Smooth muscle cell of the brain vasculature (primary cell): ENCODE measurements at regions not wholly inside any gene's neighbourhood (a gene's known extent, or its start where the extent isn't known, plus 50 kb on each side); places are given as distances from the start of the nearest gene placed in this dataset.
"Not testable (repeated sequence)": the region's sequence is repeated elsewhere in the genome, so short reads cannot be mapped to it uniquely, and the experiment has no call there.

Experiments used
- DNase-seq: peaks from one replicate; pipeline ENCODE4 v3.0.0-alpha.2; 2012; ENCODE audit warnings: low read depth, low spot score

DNA sequence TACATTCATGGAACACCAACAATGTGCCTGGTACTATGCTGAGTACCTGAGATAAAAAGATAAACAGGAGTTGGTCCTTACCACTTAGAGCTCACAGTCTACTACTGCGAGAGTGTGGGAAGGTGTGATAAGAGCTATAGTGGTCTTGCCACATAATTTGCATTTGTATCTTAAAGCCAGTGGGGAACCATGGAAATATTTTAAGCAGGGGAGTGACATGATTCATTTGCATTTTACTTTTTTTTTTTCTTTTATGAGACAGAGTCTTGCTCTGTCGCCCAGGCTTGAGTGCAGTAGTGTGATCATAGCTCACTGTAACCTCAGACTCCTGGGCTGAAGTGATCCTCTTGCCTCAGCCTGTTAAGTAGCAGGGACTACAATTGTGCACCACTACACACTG is 53.6 kb downstream of the SRGAP2 start:
- DNase-seq: not testable (repeated sequence)

DNA sequence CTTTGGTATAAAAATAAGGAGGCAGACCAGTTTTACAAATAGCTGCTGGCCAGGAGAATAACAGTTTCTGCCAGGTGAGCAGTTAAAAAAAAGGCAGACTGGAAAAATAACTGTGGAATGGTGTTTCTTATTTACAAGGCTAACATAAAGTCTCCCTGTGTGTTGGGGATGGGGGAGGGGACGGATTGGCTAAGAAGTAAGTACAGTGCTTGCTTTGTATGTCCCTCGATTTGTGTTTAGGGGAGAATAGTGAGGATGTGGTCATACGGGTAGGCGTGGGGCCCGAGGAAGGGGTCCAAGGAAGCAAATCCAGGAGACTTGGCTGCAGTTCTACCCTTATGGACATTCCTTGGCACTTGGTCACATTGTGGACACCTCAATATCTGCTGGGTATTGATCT is 58.1 kb downstream of the SRGAP2 start:
- not testable (repeated sequence) for DNase-seq

DNA sequence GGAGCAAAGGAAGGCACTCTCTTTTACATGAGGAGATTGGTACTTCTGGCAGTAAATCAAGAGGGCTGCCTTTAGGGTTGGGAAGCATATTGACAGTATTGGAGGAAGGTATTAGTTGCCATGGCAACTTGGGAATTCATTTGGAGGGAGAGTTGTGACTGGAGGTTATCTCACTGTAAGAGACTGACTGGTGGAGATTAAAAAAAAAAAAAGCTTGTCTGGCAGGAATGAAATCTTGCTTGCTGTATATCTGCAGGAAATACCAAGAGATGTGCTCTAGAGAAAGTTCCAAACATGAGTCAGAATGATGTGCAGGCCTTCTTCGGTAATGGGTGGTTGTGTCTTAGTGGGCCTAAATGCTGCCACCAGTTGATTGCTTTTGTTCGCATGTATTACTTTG is 59.1 kb downstream of the SRGAP2 start:
- DNase-seq: not testable (repeated sequence)

DNA sequence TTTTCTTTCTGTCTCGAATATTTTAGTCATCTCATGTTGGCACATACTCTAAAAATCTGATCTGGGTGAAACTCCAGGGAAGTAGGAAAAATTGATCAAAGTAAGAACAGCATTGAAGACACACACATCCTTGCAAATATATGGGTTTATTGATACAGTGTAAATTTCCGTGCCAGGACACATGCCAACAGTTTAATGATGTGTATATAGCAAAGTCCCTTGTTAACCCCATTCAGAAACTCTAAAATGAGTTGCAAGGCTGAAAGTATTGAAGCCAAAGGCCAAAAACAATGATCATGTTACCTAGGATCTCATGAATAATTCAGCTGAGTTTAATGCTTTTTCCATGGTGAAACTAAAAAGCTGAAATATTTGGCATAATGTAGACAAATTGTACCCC is 61.6 kb downstream of the SRGAP2 start:
- not testable (repeated sequence) for DNase-seq

DNA sequence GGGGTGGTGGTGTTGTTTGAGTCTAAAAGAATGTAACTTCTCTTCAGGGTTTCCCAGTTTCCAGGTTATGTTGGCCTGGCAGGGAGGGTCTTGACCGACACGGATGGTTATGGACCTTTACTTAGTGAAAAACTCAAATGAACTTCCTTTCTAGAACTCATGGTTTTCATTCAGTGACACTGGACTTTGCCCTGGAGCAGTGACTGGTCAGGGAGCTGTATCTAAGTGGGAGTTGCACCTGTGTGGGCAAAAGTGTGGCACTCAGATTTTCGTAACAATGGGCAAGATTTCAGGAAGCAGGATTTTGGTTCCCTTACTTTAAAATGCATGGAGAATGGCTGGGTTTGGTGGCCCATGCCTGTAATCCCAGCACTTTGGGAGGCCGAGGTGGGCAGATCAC is 67.8 kb downstream of the SRGAP2 start:
- not testable (repeated sequence) for DNase-seq

DNA sequence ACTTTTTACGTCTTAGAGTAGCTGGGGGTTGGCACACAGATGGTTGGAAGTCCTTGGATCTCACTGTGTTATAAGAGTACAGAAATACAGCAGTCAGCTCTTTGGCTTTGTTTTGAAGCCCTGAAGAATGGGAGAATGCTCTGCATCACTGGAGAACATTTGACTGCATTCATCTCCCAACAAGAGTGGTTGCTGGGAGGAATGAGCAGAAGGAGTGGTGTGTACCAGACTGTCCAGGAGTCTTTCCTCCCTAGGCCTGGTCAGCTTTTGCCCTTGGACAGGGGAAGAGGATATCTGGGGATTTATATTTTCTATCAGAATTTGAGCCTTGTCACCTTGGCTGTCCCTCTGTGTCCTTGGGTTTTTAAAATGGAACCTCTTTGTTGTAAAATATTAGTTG is 69.8 kb downstream of the SRGAP2 start:
- DNase-seq: not testable (repeated sequence)

DNA sequence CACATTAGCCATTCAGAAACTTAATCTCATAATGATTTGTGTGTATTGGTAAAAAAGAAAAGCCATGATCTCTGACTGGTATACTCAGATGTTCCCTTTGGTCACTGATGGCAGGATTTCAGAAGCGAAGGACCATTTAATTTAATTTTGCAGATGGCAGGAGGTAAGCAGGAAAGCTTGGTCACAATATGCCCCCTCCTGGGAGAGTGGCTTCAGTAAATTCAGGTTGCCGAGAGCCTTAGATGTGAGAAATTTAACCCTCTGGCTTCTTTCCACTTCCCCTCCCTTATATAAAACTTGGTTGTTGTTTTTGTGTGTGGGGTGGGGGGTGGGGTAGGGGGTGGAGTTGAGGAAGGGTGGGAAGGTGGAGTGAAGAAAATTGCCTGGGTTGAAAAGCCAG is 72.8 kb downstream of the SRGAP2 start:
- DNase-seq: not testable (repeated sequence)

DNA sequence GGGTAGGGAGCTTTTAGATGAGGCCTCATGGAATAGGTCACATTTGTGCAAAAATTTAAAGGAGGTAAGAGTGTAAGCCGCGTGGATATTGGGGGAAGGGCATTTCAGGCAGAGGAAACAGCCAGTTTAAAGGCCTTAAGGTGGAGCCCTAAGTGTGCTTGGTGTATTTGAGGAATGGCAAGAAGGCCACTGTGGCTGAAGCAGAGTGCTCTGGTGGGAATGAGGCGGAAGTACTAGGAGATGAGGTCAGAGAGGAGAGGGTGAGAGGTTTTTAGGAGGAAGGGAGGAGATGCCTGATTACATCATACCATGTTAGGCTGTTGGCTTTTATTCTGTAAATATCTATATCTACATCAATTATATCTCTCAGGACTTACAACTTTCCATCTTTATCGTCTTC is 75.3 kb downstream of the SRGAP2 start:
- not testable (repeated sequence) for DNase-seq

DNA sequence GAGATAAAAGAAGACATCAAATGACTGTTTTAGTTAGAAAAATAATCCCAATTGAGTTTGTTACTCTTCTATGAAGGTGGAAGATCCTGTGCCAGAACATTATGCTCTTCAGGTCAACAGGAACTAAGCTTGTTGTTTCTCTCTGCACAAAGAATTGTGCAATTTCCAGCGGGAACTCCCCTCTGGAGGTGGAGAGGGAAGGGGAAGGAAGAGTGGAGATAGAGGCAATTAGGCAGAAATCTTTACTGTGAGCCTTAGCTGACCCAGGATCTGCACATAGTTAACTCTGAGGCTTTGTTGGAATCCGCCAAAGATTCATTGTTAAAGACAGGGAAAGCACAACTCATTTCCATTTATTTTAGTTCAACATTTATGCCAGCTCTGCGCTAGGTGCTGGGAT is 77.3 kb downstream of the SRGAP2 start:
- DNase-seq: not testable (repeated sequence)

DNA sequence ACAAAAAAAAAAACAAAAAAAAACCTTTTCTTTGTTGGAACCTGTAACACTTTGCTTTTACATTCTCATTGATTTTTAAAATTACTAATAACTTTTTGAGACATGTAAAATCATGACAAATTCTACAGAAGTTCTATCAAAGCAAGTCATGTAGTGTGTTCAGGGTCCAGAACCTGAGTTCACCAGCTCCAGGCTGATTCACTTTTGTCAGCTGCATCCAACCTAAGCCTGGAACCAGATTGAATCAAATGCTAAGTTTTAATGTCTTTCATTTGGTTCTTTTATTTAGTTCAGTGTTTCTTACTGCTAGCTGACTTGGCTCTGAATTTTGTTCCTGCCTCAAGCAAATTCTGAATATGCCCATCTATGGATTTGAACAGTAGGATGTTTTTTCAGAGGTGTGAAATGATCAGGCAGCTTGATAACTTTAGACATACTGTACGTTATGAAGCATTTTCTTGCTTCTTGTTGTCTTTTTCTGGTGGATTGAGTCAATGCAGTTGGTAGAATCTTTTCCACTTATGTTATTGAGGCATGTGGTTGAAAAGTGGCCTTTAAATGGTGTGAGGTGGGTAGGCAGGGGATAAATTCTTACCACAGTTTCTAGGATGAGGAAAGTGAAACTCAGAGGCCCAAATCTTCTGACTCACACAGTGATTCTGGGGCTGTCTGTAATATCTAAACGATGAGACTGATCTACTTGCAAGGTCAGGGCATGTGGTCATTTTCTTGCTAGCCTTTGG is 78.7 kb downstream of the SRGAP2 start:
- DNase-seq: not testable (repeated sequence)

DNA sequence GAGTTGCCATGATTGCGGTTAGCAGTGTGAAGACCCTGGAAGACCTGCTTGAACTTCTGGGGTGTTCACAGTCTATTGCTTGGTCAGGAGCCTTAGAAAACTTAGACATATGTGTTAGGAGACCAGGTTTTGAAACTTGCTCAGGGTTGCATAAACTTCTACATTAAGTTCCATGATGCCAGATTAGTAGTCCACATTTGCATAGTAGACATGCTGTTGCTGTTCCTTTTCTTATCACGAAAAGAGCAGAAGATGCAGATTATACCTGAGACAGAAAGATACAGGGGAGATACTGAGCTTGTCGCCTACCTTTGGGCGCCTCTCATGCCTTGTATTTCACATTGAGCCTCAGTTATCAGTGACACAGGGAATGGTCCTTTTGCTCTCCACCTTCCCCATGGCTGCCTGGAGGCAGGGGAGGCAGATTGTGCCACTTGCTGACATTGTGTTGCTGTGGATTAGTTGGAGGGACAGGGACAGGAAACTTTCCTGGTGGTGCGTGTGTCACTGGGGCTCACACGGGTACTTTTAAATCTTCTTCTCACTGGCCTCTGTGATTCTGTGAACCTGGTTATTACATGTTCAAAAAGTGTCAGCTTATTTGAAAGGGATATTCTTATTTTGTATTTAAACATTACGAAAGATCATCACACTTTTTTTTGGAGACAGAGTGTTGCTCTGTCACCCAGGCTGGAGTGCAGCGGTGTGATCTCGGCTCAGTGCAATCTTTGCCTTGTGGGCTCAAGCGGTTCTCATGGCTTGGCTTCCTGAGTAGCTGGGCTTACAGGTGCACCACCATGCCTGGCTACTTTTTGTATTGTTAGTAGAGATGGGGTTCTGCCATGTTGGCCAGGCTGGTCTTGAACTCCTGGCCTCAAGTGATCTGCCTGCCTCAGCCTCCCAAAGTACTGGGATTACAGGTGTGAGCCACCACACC is 82.0 kb downstream of the SRGAP2 start:
- DNase-seq: not testable (repeated sequence)

DNA sequence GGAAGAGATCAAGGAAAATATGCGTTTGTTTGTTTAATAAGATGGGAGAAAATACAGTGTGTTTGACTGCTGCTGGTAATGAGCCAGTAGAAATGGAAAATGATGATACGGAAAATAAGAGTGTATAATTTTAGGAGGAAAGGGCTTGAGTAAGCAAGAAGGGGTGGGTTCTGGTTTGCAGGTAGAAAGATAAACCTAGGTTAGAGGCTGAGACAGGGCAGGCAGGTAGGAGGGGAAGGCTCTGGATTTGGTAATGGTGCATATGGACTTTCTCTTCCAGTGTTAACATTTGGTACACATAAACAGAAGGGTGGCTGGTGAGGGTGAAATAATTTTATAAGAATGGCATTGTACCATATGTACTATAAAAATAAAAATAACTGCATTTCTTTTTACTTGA is 84.4 kb downstream of the SRGAP2 start:
- not testable (repeated sequence) for DNase-seq

DNA sequence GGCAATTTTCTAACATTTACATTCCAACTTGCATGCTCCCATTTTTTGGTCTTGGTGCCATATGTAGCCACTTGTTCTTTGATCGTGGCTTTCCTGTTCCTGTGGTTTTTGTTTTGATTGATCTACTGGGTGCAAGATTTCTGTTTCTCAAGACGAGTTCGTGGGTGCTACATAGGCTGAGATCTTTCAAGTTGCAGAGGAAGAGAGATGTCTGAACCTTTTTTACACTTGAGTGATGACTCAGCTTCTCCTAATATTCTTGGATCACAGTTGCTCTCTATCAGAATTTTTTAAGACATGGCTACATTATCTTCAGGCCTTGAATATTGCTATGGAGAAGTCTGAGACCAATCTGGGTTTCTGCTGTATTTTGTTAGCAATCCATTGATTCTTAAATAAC is 85.1 kb downstream of the SRGAP2 start:
- DNase-seq: not testable (repeated sequence)

DNA sequence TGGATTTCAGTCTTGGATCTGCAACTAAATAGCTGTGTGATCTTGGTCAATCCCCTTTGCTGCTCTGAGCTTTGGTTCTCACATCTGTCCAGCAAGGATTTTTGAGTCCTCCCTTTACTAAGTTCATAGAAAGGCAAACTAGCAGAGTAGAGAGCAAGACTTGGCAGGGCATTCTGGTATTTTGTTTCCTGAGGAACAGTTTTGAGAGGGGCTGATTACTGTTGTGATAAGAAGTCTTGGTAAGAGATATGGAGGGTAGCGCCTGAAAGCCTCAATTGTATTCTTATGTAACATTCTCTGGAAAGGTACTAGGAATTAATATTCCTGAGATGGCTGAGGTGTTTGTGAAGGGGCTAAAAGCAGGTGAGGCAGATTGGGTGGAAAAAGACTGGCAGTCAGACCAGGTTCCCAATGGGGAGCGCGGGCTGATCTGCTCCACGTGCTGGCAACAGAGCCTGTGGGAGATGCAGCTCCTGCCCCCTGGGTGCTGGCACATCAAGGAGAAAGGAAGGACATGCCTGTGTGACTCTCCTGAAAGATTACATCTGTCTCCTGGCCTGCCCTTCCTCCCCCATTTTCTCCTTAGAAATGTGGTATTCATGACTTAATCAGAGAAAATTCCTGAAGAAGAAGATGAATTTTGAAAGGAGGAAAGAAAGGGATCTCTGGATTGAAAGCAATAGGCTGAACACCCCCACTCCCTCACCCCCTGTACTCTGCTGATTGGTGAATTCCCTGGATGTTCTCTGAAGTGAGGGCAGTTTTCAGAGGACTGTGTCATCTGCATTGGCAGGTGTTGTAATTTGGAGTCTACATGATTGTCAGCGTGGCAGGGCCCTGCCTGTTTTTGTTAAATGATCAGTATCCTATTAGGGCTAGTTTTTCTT is 94.0 kb downstream of the SRGAP2 start:
- not testable (repeated sequence) for DNase-seq

DNA sequence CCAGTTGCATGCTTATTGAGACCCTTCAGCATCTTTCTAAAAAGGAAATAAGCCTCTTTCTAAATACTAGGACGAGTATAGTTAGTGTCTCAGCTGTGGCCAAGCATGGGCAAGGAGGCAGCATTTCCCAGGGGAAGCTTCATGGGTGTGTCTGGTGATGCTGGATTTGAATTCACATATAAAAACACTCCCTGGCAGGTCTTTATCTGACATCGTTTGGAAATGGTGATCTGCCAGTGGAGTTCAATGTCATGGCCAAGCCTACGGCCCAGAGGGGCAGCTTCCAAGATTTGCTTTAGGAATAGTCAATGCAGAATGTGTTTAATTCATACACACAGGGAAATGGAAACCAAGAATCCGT is 94.7 kb downstream of the SRGAP2 start:
- DNase-seq: not testable (repeated sequence)

DNA sequence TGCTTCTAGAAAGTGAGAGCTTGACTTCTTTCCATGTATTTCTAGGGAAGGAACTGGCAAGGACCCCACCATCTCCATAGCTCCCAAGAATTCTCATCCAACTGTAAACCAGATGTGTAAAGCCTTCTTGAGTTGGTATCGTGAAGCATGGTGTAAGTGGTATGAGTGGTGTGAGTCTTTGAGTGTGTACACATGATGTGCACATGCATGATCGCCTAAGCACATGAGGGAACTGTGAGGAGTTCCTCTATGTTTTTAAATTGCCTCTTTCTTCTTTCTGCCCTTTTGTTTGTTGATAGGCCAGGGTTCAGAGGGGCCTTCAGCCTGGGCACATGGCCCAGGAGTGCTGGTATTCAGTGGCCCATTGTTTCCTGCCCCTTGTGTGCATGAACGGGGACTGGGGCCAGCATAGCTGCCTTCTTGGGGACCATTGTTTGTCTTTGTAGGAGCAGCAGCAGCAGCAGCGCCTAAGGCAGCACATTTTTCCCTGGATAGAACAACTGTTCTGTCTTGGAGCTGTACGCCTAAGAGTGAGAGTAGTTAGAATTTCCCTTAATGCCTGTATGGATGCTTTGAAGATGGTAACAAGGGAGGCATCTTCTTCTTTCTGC is 95.9 kb downstream of the SRGAP2 start:
- DNase-seq: not testable (repeated sequence)

DNA sequence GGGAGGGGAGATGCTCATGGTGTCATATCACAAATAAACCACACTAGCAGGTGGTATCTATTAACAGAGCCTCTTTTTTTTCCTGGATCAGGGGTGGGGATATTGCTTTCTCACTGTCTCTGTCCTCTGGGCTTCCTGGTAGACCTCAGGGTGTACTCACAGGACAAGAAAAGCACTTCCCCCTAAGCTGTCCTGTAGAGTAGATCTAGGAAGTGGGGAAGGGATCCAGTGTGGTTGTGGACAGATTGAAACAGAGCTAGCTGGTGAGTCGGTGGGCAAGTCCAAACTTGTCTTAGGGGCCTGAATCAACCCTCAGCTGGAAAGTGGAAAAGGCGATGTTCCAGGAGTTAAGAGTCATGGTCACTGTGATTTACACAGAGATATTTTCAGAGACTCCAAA is 96.6 kb downstream of the SRGAP2 start:
- DNase-seq: not testable (repeated sequence)

DNA sequence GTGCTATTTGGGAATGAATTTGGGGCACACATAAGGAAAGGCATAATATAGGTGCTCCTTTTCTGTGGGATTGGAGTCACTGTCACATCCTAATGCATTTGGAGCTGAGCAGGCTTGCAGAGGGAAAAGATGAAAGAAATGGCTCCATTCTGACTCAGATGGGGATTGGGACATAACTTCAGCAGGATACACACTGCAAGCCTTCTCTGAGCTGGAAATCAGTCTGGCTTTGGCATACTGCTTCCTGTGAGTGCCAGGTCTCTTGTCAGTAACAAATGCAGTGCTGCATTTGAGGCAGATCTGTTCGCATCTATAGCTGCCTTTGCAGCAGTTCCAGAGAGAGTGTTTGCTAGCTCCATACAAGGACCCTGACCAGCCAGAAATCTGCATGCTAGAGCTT is 98.7 kb downstream of the SRGAP2 start:
- not testable (repeated sequence) for DNase-seq

DNA sequence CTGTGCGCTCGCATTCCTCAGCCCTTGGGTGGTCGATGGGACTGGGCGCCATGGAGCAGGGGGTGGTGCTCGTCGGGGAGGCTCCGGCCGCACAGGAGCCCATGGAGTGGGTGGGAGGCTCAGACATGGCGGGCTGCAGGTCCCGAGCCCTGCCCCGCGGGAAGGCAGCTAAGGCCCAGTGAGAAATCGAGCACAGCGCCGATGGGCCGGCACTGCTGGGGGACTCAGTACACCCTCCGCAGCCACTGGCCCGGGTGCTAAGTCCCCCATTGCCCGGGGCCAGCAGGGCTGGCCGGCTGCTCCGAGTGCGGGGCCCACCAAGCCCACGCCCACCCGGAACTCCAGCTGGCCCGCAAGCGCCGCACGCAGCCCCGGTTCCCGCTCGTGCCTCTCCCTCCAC is 104.1 kb downstream of the SRGAP2 start:
- not testable (repeated sequence) for DNase-seq

DNA sequence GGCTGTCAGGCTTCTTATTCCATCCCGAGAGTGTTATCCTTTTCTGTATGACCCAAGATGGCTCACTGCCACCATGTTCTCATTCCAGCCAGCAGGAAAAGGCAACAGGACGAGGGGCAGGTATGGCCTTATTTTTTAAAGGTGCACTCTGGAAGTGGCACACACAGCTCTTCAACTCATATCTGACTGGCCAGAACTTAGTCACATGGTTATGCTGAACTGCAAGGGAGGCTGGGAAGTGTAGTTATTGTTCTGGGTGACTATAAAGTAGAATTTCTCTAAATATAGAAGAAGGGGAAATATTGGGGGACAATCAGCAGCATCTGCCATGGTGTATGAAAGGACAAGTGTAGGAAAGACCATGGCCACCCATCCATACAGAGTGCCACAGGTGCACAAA is 107.6 kb downstream of the SRGAP2 start:
- not testable (repeated sequence) for DNase-seq

DNA sequence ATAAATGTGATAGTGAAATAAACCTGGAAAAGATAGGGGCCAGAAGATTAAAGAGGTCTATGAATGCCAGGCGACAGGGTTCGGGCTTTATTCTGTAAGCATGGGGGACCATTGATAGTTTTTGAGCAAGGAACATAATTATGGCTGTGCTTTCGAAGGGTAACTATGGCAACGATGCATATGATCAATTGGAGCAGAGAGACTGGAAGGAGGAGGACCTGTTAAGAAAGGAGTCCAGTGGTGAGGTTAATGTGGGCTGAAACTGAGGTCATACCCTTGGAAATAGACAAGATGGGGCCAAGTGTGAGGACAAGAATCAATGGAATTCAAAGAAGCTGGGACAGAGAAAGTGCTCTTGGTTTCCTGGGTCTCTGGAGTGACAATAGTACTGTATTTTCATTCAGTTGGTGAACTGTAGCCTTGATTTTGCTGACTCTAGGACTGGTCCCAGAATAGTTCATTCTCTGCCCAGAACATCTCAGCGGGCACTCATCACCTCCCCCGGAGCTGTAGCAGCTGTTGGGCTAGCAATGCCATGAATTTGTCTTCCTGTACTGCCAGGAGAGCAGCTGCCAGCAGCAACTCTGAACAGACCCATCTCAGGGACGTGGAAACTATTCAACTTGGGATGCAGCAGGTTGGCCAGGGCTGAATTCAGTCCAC is 108.4 kb downstream of the SRGAP2 start:
- DNase-seq: not testable (repeated sequence)
